Activated effector memory CD4-positive, alpha-beta T cell treated with anti-CD3 and anti-CD28 coated beads, Interleukin-2, amount 50 U/mL, for 16 hours (primary cell): ENCODE measurements at regions not wholly inside any gene's neighbourhood (a gene's known extent, or its start where the extent isn't known, plus 50 kb on each side); places are given as distances from the start of the nearest gene placed in this dataset.
"Not testable (repeated sequence)": the region's sequence is repeated elsewhere in the genome, so short reads cannot be mapped to it uniquely, and the experiment has no call there.

Experiments used
- DNase-seq: peaks from one replicate; pipeline ENCODE4 v3.0.0-alpha.2; 2020

GRCh38 chr4:160523231-160523630, 1420.4 kb downstream of the RAPGEF2 start:
- DNase-seq, result no peak

- no peak for DNase-seq
These were observed 1434.8 kb downstream of the RAPGEF2 start for GRCh38 chr4:160537681-160538080.

- DNase-seq, result no peak
These were observed 1443.3 kb downstream of the RAPGEF2 start for GRCh38 chr4:160546201-160546600.

- DNase-seq, result not testable (repeated sequence)
These were observed 1447.2 kb downstream of the RAPGEF2 start for GRCh38 chr4:160549951-160550519.

GRCh38 chr4:160562661-160563060, 1459.8 kb downstream of the RAPGEF2 start:
- no peak for DNase-seq

- no peak for DNase-seq
These were observed 1460.8 kb downstream of the RAPGEF2 start for GRCh38 chr4:160563552-160564282.

- DNase-seq, result no peak
These were observed 1464.8 kb downstream of the RAPGEF2 start for GRCh38 chr4:160567634-160568033.

GRCh38 chr4:160570271-160570670, 1467.4 kb downstream of the RAPGEF2 start:
- DNase-seq, result no peak

GRCh38 chr4:160574272-160574671, 1471.4 kb downstream of the RAPGEF2 start:
- not testable (repeated sequence) for DNase-seq

GRCh38 chr4:160580581-160580980, 1477.7 kb downstream of the RAPGEF2 start:
- DNase-seq, result no peak

GRCh38 chr4:160592258-160592657, 1489.4 kb downstream of the RAPGEF2 start:
- DNase-seq, result no peak

GRCh38 chr4:160595646-160596045, 1492.8 kb downstream of the RAPGEF2 start:
- DNase-seq, result no peak

GRCh38 chr4:160604541-160604940, 1501.7 kb downstream of the RAPGEF2 start:
- no peak for DNase-seq

- DNase-seq, result no peak
These were observed 1508.3 kb downstream of the RAPGEF2 start for GRCh38 chr4:160611181-160611580.

- DNase-seq, result no peak
These were observed 1528.2 kb downstream of the RAPGEF2 start for GRCh38 chr4:160631044-160631443.

- no peak for DNase-seq
These were observed 1511.0 kb downstream of the FSTL5 start for GRCh38 chr4:160652790-160653189.

- DNase-seq, result no peak
These were observed 1488.2 kb downstream of the FSTL5 start for GRCh38 chr4:160675550-160675949.

GRCh38 chr4:160685729-160686128, 1478.1 kb downstream of the FSTL5 start:
- no peak for DNase-seq

- DNase-seq, result no peak
These were observed 1462.1 kb downstream of the FSTL5 start for GRCh38 chr4:160701671-160702070.

GRCh38 chr4:160709026-160709425, 1454.8 kb downstream of the FSTL5 start:
- DNase-seq, result no peak

- DNase-seq, result no peak
These were observed 1454.3 kb downstream of the FSTL5 start for GRCh38 chr4:160709546-160709945.

GRCh38 chr4:160716551-160716950, 1447.2 kb downstream of the FSTL5 start:
- no peak for DNase-seq

GRCh38 chr4:160717848-160718247, 1446.0 kb downstream of the FSTL5 start:
- DNase-seq, result no peak

- DNase-seq, result no peak
These were observed 1439.7 kb downstream of the FSTL5 start for GRCh38 chr4:160724063-160724462.

GRCh38 chr4:160745126-160745525, 1418.7 kb downstream of the FSTL5 start:
- no peak for DNase-seq
